WTC11 (cell line): ENCODE measurements at regions not wholly inside any gene's neighbourhood (a gene's known extent, or its start where the extent isn't known, plus 50 kb on each side); places are given as distances from the start of the nearest gene placed in this dataset.

ENCODE experiments used
- ATAC-seq: fragments of 200-7000 bp; cut with Tn5 transposase; 2 replicates; pipeline ENCODE4 v1.10.0; 2021; ENCODE audit warnings: mild to moderate bottlenecking, moderate library complexity
- CTCF ChIA-PET: fragments of 300-600 bp; sonication (Branson Sonifier 250); formaldehyde crosslinking; loops from one replicate; lab custom pipeline; 2021; ENCODE audit warnings: antibody characterized with exemption; lab: Charles Lee
- POLR2A ChIA-PET: fragments of 350-600 bp; sonication (Branson Sonifier 250); formaldehyde crosslinking; loops from one replicate; lab custom pipeline; 2021; ENCODE audit warnings: antibody characterized with exemption; lab: Charles Lee
- DNase-seq: peaks from one replicate; pipeline ENCODE4 v3.0.0; 2021; ENCODE audit warnings: low spot score
- H3K27ac Mint-ChIP-seq: 2 replicates; pipeline ENCODE4 v1.8.0; 2021; ENCODE audit warnings: mixed read lengths
- H3K27me3 Mint-ChIP-seq: 2 replicates; pipeline ENCODE4 v1.8.0; 2021; ENCODE audit warnings: low read depth, mild to moderate bottlenecking, moderate library complexity, mixed read lengths
- H3K36me3 Mint-ChIP-seq: 2 replicates; pipeline ENCODE4 v1.8.0; 2021; ENCODE audit warnings: mixed read lengths
- H3K4me1 Mint-ChIP-seq: 2 replicates; pipeline ENCODE4 v1.8.0; 2022; ENCODE audit warnings: mixed read lengths
- H3K4me3 Mint-ChIP-seq: 2 replicates; pipeline ENCODE4 v1.8.0; 2021; ENCODE audit warnings: mild to moderate bottlenecking, moderate library complexity, mixed read lengths
- H3K9me3 Mint-ChIP-seq: 2 replicates; pipeline ENCODE4 v1.8.0; 2021; ENCODE audit warnings: mixed read lengths
- AFF4 ChIP-seq: sonication (generic); formaldehyde crosslinking; IDR thresholded peaks from 2 replicates; pipeline ENCODE4 v1.8.1; 2023; ENCODE audit warnings: mild to moderate bottlenecking, missing genetic modification reagents, borderline replicate concordance
- ATF1 ChIP-seq: sonication (generic); formaldehyde crosslinking; IDR thresholded peaks from 2 replicates; pipeline ENCODE4 v1.8.1; 2023; ENCODE audit warnings: mild to moderate bottlenecking, moderate library complexity, missing genetic modification reagents
- CREB1 ChIP-seq: sonication (generic); formaldehyde crosslinking; IDR thresholded peaks from 2 replicates; pipeline ENCODE4 v1.8.0; 2023; ENCODE audit warnings: mild to moderate bottlenecking, missing genetic modification reagents
- EMX1 ChIP-seq: fragments of 250-450 bp; sonication (Bioruptor Pico); IDR thresholded peaks from 2 replicates; pipeline ENCODE4 v1.8.0; 2021; ENCODE audit warnings: mild to moderate bottlenecking
- FOXP1 ChIP-seq: sonication (generic); formaldehyde crosslinking; IDR thresholded peaks from 2 replicates; pipeline ENCODE4 v1.8.0; 2022; ENCODE audit warnings: missing genetic modification reagents, mild to moderate bottlenecking, moderate library complexity, borderline replicate concordance
- GTF2I ChIP-seq: fragments of 250-450 bp; sonication (Bioruptor Pico); conservative IDR thresholded peaks from 2 replicates; pipeline ENCODE4 v1.4.0; 2021; ENCODE audit warnings: mild to moderate bottlenecking
- HMGXB4 ChIP-seq: sonication (generic); formaldehyde crosslinking; IDR thresholded peaks from 2 replicates; pipeline ENCODE4 v1.8.1; 2023; ENCODE audit warnings: mild to moderate bottlenecking, moderate library complexity, missing genetic modification reagents
- IRF2 ChIP-seq: sonication (generic); formaldehyde crosslinking; IDR thresholded peaks from 2 replicates; pipeline ENCODE4 v1.8.0; 2022; ENCODE audit warnings: low read depth, missing genetic modification reagents, borderline replicate concordance
- KAT7 ChIP-seq: sonication (generic); formaldehyde crosslinking; IDR thresholded peaks from 2 replicates; pipeline ENCODE4 v1.8.1; 2023; ENCODE audit warnings: missing genetic modification reagents, mild to moderate bottlenecking, borderline replicate concordance
- NFATC4 ChIP-seq: fragments of 250-450 bp; sonication (Bioruptor Pico); IDR thresholded peaks from 2 replicates; pipeline ENCODE4 v1.9.0; 2021; ENCODE audit warnings: mild to moderate bottlenecking
- NFYB ChIP-seq: sonication (generic); formaldehyde crosslinking; conservative IDR thresholded peaks from 2 replicates; pipeline ENCODE4 v1.8.0; 2022; ENCODE audit warnings: low read depth, missing genetic modification reagents
- NR2C2 ChIP-seq: sonication (generic); formaldehyde crosslinking; IDR thresholded peaks from 2 replicates; pipeline ENCODE4 v1.8.0; 2022; ENCODE audit warnings: mild to moderate bottlenecking, missing genetic modification reagents
- NR3C1 ChIP-seq: sonication (generic); formaldehyde crosslinking; conservative IDR thresholded peaks from 2 replicates; pipeline ENCODE4 v1.8.1; 2023; ENCODE audit warnings: low read depth, mild to moderate bottlenecking, missing genetic modification reagents
- PRRX2 ChIP-seq: fragments of 250-450 bp; sonication (Bioruptor Pico); IDR thresholded peaks from 2 replicates; pipeline ENCODE4 v1.8.0; 2021; ENCODE audit warnings: mild to moderate bottlenecking
- RORB ChIP-seq: fragments of 250-450 bp; sonication (Bioruptor Pico); IDR thresholded peaks from 2 replicates; pipeline ENCODE4 v1.9.0; 2021; ENCODE audit warnings: mild to moderate bottlenecking
- SMAD4 ChIP-seq: sonication (generic); formaldehyde crosslinking; IDR thresholded peaks from 2 replicates; pipeline ENCODE4 v1.8.0; 2022; ENCODE audit warnings: mild to moderate bottlenecking, missing genetic modification reagents
- SP1 ChIP-seq: sonication (generic); formaldehyde crosslinking; conservative IDR thresholded peaks from 2 replicates; pipeline ENCODE4 v1.8.1; 2022; ENCODE audit warnings: missing genetic modification reagents
- TEAD1 ChIP-seq: sonication (generic); formaldehyde crosslinking; IDR thresholded peaks from 2 replicates; pipeline ENCODE4 v1.8.0; 2022; ENCODE audit warnings: mild to moderate bottlenecking, missing genetic modification reagents
- TEAD4 ChIP-seq: sonication (generic); formaldehyde crosslinking; IDR thresholded peaks from 2 replicates; pipeline ENCODE4 v1.8.0; 2022; ENCODE audit warnings: mild to moderate bottlenecking, missing genetic modification reagents
- ZNF138 ChIP-seq: sonication (generic); formaldehyde crosslinking; conservative IDR thresholded peaks from 2 replicates; pipeline ENCODE4 v1.8.1; 2022; ENCODE audit warnings: mild to moderate bottlenecking, moderate library complexity, missing genetic modification reagents
- ZNF263 ChIP-seq: sonication (generic); formaldehyde crosslinking; IDR thresholded peaks from 2 replicates; pipeline ENCODE4 v1.8.1; 2022; ENCODE audit warnings: low read depth, mild to moderate bottlenecking, moderate library complexity, missing genetic modification reagents
- ZNF396 ChIP-seq: fragments of 250-450 bp; sonication (Bioruptor Pico); IDR thresholded peaks from 2 replicates; pipeline ENCODE4 v1.8.0; 2021; ENCODE audit warnings: mild to moderate bottlenecking, moderate library complexity, borderline replicate concordance
- ZNF423 ChIP-seq: fragments of 250-450 bp; sonication (Bioruptor Pico); IDR thresholded peaks from 2 replicates; pipeline ENCODE4 v2.1.2; 2022; ENCODE audit warnings: mild to moderate bottlenecking, moderate library complexity
- ZSCAN18 ChIP-seq: fragments of 250-450 bp; sonication (Bioruptor Pico); IDR thresholded peaks from 2 replicates; pipeline ENCODE4 v2.1.2; 2022; ENCODE audit warnings: mild to moderate bottlenecking, moderate library complexity

- H3K27ac Mint-ChIP-seq = no peak overlapping the region
- CTCF ChIA-PET = no interaction called here
- no peak for DNase-seq
- no peak overlapping the region for H3K4me3 Mint-ChIP-seq
- TF ChIP-seq ZNF263 (CRISPR knock-in tag) = no peak
- TF ChIP-seq SP1 (CRISPR knock-in tag) = no peak
- no peak for TF ChIP-seq RORB (CRISPR knock-in tag)
- TF ChIP-seq TEAD1 (CRISPR knock-in tag) = no peak
- no peak for TF ChIP-seq TEAD4 (CRISPR knock-in tag)
- no peak for TF ChIP-seq PRRX2 (CRISPR knock-in tag)
- no peak for TF ChIP-seq GTF2I (CRISPR knock-in tag)
- TF ChIP-seq ZNF396 (CRISPR knock-in tag) = no peak
- no peak for TF ChIP-seq NR2C2 (CRISPR knock-in tag)
- no peak for TF ChIP-seq ZSCAN18 (CRISPR knock-in tag)
- TF ChIP-seq NR3C1 (CRISPR knock-in tag) = no peak
- no peak for TF ChIP-seq EMX1
- no peak for TF ChIP-seq AFF4 (CRISPR knock-in tag)
- no peak for TF ChIP-seq HMGXB4 (CRISPR knock-in tag)
- no peak for TF ChIP-seq ZNF138 (CRISPR knock-in tag)
- H3K9me3 Mint-ChIP-seq = no peaks in the 10 kb centered on the region
- no peak for ATAC-seq
- no peaks in the 10 kb centered on the region for H3K36me3 Mint-ChIP-seq
- H3K27me3 Mint-ChIP-seq = peaks cover 14% of the 10 kb centered on the region
- POLR2A ChIA-PET = no interaction called here
- no peaks in the 10 kb centered on the region for H3K4me1 Mint-ChIP-seq
Measured at GRCh38 chrX:130467936-130468335, 66.1 kb downstream of the RBMX2 start.

GRCh38 chrX:130468395-130468923, 66.7 kb downstream of the RBMX2 start:
- peaks cover 14% of the 10 kb centered on the region for H3K27me3 Mint-ChIP-seq
- no peaks in the 10 kb centered on the region for H3K36me3 Mint-ChIP-seq
- POLR2A ChIA-PET = no interaction called here
- H3K4me1 Mint-ChIP-seq = no peaks in the 10 kb centered on the region
- no peak overlapping the region for H3K4me3 Mint-ChIP-seq
- no peaks in the 10 kb centered on the region for H3K9me3 Mint-ChIP-seq
- TF ChIP-seq TEAD1 (CRISPR knock-in tag) = no peak
- TF ChIP-seq KAT7 (CRISPR knock-in tag) = no peak
- no peak for TF ChIP-seq CREB1
- no peak for TF ChIP-seq SP1 (CRISPR knock-in tag)
- no peak for TF ChIP-seq NR2C2 (CRISPR knock-in tag)
- TF ChIP-seq IRF2 (CRISPR knock-in tag) = no peak
- TF ChIP-seq ZNF423 (CRISPR knock-in tag) = no peak
- TF ChIP-seq NFYB (CRISPR knock-in tag) = no peak
- TF ChIP-seq ATF1 (CRISPR knock-in tag) = no peak
- no peak for TF ChIP-seq GTF2I (CRISPR knock-in tag)
- no peak for TF ChIP-seq ZNF396 (CRISPR knock-in tag)
- TF ChIP-seq SMAD4 (CRISPR knock-in tag) = no peak
- no peak for TF ChIP-seq FOXP1
- no peak for TF ChIP-seq NFATC4 (CRISPR knock-in tag)
- no peak overlapping the region for H3K27ac Mint-ChIP-seq
- ATAC-seq = no peak
- CTCF ChIA-PET = no interaction called here
- no peak for DNase-seq
